WTC11 (cell line): ENCODE measurements at regions not wholly inside any gene's neighbourhood (a gene's known extent, or its start where the extent isn't known, plus 50 kb on each side); places are given as distances from the start of the nearest gene placed in this dataset.

Experiments used
- ATAC-seq: fragments of 200-7000 bp; cut with Tn5 transposase; 2 replicates; pipeline ENCODE4 v1.10.0; 2021; ENCODE audit warnings: mild to moderate bottlenecking, moderate library complexity
- CTCF ChIA-PET: fragments of 300-600 bp; sonication (Branson Sonifier 250); formaldehyde crosslinking; loops from one replicate; lab custom pipeline; 2021; ENCODE audit warnings: antibody characterized with exemption; lab: Charles Lee
- POLR2A ChIA-PET: fragments of 350-600 bp; sonication (Branson Sonifier 250); formaldehyde crosslinking; loops from one replicate; lab custom pipeline; 2021; ENCODE audit warnings: antibody characterized with exemption; lab: Charles Lee
- DNase-seq: peaks from one replicate; pipeline ENCODE4 v3.0.0; 2021; ENCODE audit warnings: low spot score
- H3K27ac Mint-ChIP-seq: 2 replicates; pipeline ENCODE4 v1.8.0; 2021; ENCODE audit warnings: mixed read lengths
- H3K27me3 Mint-ChIP-seq: 2 replicates; pipeline ENCODE4 v1.8.0; 2021; ENCODE audit warnings: low read depth, mild to moderate bottlenecking, moderate library complexity, mixed read lengths
- H3K36me3 Mint-ChIP-seq: 2 replicates; pipeline ENCODE4 v1.8.0; 2021; ENCODE audit warnings: mixed read lengths
- H3K4me1 Mint-ChIP-seq: 2 replicates; pipeline ENCODE4 v1.8.0; 2022; ENCODE audit warnings: mixed read lengths
- H3K4me3 Mint-ChIP-seq: 2 replicates; pipeline ENCODE4 v1.8.0; 2021; ENCODE audit warnings: mild to moderate bottlenecking, moderate library complexity, mixed read lengths
- H3K9me3 Mint-ChIP-seq: 2 replicates; pipeline ENCODE4 v1.8.0; 2021; ENCODE audit warnings: mixed read lengths
- ESRRA ChIP-seq: sonication (generic); formaldehyde crosslinking; IDR thresholded peaks from 2 replicates; pipeline ENCODE4 v1.8.1; 2022; ENCODE audit warnings: mild to moderate bottlenecking, missing genetic modification reagents, borderline replicate concordance
- FOXP1 ChIP-seq: sonication (generic); formaldehyde crosslinking; IDR thresholded peaks from 2 replicates; pipeline ENCODE4 v1.8.0; 2022; ENCODE audit warnings: missing genetic modification reagents, mild to moderate bottlenecking, moderate library complexity, borderline replicate concordance
- NFATC4 ChIP-seq: fragments of 250-450 bp; sonication (Bioruptor Pico); IDR thresholded peaks from 2 replicates; pipeline ENCODE4 v1.9.0; 2021; ENCODE audit warnings: mild to moderate bottlenecking
- SMAD3 ChIP-seq: sonication (generic); formaldehyde crosslinking; IDR thresholded peaks from 2 replicates; pipeline ENCODE4 v1.8.0; 2022; ENCODE audit warnings: missing genetic modification reagents, mild to moderate bottlenecking, borderline replicate concordance
- SMAD4 ChIP-seq: sonication (generic); formaldehyde crosslinking; IDR thresholded peaks from 2 replicates; pipeline ENCODE4 v1.8.0; 2022; ENCODE audit warnings: mild to moderate bottlenecking, missing genetic modification reagents
- TEAD4 ChIP-seq: sonication (generic); formaldehyde crosslinking; IDR thresholded peaks from 2 replicates; pipeline ENCODE4 v1.8.0; 2022; ENCODE audit warnings: mild to moderate bottlenecking, missing genetic modification reagents
- ZNF121 ChIP-seq: sonication (generic); formaldehyde crosslinking; IDR thresholded peaks from 2 replicates; pipeline ENCODE4 v1.8.0; 2023; ENCODE audit warnings: missing genetic modification reagents
- ZNF416 ChIP-seq: fragments of 250-450 bp; sonication (Bioruptor Pico); IDR thresholded peaks from 2 replicates; pipeline ENCODE4 v1.9.0; 2021; ENCODE audit warnings: mild to moderate bottlenecking, inconsistent platforms
- TF ChIP-seq, protein P1 (sequence below): sonication (generic); formaldehyde crosslinking; IDR thresholded peaks from 2 replicates; pipeline ENCODE4 v1.8.1; 2022; ENCODE audit warnings: mild to moderate bottlenecking, missing genetic modification reagents, moderate library complexity, borderline replicate concordance
- TF ChIP-seq, protein P2 (sequence below): sonication (generic); formaldehyde crosslinking; IDR thresholded peaks from 2 replicates; pipeline ENCODE4 v1.8.0; 2023; ENCODE audit warnings: mild to moderate bottlenecking, missing genetic modification reagents
- TF ChIP-seq, protein P3 (sequence below): sonication (generic); formaldehyde crosslinking; IDR thresholded peaks from 2 replicates; pipeline ENCODE4 v1.8.0; 2022; ENCODE audit warnings: mild to moderate bottlenecking, missing genetic modification reagents
- TF ChIP-seq, protein P4 (sequence below): fragments of 250-450 bp; sonication (Bioruptor Pico); conservative IDR thresholded peaks from 2 replicates; pipeline ENCODE4 v1.9.0; 2021; ENCODE audit warnings: mild to moderate bottlenecking
- TF ChIP-seq, protein P5 (sequence below): fragments of 250-450 bp; sonication (Bioruptor Pico); IDR thresholded peaks from 2 replicates; pipeline ENCODE4 v1.9.0; 2021; ENCODE audit warnings: mild to moderate bottlenecking, borderline replicate concordance
- TF ChIP-seq, protein P6 (sequence below): sonication (generic); formaldehyde crosslinking; IDR thresholded peaks from 2 replicates; pipeline ENCODE4 v1.8.0; 2023; ENCODE audit warnings: missing genetic modification reagents
- TF ChIP-seq, protein P7 (sequence below): sonication (generic); formaldehyde crosslinking; IDR thresholded peaks from 2 replicates; pipeline ENCODE4 v1.8.1; 2023; ENCODE audit warnings: mild to moderate bottlenecking, moderate library complexity, missing genetic modification reagents
- TF ChIP-seq, protein P8 (sequence below): sonication (generic); formaldehyde crosslinking; IDR thresholded peaks from 2 replicates; pipeline ENCODE4 v1.8.0; 2023; ENCODE audit warnings: missing genetic modification reagents, mild to moderate bottlenecking, borderline replicate concordance

DNA sequence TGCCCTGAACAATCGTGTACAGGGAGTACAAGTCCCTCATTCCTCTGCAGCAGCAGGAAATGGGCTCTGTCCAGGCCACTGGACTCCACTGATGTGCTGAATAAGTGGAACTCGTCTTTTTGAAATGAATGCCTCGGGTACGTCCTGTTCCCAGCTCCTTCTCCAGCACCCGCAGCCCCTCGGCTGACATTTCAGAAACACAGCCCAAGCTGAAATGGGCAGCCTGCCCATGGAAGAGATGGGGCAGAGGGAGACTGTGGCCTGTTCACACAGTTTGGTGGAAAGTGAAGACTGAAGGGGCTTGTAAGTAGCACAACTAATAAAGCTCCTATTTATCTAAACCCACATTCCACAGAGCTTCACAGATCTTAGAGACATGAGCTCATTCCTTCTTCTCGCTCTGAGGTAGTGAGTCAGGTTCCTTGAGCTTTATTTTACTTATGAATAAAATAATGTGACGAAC, 498.6 kb downstream of the TXNL1 start (continued):
- TF ChIP-seq, protein P1, sequence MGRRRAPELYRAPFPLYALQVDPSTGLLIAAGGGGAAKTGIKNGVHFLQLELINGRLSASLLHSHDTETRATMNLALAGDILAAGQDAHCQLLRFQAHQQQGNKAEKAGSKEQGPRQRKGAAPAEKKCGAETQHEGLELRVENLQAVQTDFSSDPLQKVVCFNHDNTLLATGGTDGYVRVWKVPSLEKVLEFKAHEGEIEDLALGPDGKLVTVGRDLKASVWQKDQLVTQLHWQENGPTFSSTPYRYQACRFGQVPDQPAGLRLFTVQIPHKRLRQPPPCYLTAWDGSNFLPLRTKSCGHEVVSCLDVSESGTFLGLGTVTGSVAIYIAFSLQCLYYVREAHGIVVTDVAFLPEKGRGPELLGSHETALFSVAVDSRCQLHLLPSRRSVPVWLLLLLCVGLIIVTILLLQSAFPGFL (CRISPR knock-in tag), result no peak
- TF ChIP-seq SMAD3 (CRISPR knock-in tag) (no peak), FOXP1 (CRISPR knock-in tag) (no peak), TEAD4 (CRISPR knock-in tag) (no peak), ZNF416 (CRISPR knock-in tag) (no peak), SMAD4 (CRISPR knock-in tag) (no peak)
- TF ChIP-seq, protein P2, sequence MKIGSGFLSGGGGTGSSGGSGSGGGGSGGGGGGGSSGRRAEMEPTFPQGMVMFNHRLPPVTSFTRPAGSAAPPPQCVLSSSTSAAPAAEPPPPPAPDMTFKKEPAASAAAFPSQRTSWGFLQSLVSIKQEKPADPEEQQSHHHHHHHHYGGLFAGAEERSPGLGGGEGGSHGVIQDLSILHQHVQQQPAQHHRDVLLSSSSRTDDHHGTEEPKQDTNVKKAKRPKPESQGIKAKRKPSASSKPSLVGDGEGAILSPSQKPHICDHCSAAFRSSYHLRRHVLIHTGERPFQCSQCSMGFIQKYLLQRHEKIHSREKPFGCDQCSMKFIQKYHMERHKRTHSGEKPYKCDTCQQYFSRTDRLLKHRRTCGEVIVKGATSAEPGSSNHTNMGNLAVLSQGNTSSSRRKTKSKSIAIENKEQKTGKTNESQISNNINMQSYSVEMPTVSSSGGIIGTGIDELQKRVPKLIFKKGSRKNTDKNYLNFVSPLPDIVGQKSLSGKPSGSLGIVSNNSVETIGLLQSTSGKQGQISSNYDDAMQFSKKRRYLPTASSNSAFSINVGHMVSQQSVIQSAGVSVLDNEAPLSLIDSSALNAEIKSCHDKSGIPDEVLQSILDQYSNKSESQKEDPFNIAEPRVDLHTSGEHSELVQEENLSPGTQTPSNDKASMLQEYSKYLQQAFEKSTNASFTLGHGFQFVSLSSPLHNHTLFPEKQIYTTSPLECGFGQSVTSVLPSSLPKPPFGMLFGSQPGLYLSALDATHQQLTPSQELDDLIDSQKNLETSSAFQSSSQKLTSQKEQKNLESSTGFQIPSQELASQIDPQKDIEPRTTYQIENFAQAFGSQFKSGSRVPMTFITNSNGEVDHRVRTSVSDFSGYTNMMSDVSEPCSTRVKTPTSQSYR (CRISPR knock-in tag), result no peak
- TF ChIP-seq, protein P3, sequence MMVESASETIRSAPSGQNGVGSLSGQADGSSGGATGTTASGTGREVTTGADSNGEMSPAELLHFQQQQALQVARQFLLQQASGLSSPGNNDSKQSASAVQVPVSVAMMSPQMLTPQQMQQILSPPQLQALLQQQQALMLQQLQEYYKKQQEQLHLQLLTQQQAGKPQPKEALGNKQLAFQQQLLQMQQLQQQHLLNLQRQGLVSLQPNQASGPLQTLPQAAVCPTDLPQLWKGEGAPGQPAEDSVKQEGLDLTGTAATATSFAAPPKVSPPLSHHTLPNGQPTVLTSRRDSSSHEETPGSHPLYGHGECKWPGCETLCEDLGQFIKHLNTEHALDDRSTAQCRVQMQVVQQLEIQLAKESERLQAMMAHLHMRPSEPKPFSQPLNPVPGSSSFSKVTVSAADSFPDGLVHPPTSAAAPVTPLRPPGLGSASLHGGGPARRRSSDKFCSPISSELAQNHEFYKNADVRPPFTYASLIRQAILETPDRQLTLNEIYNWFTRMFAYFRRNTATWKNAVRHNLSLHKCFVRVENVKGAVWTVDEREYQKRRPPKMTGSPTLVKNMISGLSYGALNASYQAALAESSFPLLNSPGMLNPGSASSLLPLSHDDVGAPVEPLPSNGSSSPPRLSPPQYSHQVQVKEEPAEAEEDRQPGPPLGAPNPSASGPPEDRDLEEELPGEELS (CRISPR knock-in tag), result no peak
- TF ChIP-seq, protein P4, sequence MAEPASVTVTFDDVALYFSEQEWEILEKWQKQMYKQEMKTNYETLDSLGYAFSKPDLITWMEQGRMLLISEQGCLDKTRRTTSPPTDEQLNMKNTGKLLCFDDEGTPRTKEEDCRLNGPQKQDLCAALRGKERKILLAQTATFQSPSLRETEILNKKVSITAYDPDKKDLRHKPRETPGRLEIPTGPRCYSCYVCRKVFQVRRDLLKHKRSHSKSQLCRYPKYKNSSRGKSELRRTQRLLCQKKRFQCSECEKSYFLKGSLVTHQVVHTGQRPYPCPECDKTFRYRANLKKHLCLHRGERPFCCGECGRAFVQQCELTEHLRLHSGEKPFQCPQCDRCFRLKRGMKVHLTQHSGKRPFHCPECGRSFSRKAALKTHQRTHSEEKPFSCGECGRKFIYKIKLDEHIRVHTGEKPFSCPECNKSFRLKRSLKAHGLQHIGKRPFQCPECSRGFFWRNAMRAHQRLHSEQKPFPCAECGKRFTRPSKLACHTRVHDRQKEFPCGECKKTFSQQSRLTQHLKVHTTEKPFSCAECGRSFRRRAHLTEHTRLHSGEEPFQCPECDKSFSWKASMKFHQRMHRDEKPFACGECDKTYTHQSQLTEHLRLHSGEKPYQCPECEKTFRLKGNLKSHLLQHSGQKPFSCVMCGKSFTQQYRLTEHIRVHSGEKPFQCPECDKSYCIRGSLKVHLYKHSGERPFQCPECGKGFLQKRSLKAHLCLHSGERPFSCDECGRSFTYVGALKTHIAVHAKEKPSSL (CRISPR knock-in tag), result no peak
- TF ChIP-seq, protein P5, sequence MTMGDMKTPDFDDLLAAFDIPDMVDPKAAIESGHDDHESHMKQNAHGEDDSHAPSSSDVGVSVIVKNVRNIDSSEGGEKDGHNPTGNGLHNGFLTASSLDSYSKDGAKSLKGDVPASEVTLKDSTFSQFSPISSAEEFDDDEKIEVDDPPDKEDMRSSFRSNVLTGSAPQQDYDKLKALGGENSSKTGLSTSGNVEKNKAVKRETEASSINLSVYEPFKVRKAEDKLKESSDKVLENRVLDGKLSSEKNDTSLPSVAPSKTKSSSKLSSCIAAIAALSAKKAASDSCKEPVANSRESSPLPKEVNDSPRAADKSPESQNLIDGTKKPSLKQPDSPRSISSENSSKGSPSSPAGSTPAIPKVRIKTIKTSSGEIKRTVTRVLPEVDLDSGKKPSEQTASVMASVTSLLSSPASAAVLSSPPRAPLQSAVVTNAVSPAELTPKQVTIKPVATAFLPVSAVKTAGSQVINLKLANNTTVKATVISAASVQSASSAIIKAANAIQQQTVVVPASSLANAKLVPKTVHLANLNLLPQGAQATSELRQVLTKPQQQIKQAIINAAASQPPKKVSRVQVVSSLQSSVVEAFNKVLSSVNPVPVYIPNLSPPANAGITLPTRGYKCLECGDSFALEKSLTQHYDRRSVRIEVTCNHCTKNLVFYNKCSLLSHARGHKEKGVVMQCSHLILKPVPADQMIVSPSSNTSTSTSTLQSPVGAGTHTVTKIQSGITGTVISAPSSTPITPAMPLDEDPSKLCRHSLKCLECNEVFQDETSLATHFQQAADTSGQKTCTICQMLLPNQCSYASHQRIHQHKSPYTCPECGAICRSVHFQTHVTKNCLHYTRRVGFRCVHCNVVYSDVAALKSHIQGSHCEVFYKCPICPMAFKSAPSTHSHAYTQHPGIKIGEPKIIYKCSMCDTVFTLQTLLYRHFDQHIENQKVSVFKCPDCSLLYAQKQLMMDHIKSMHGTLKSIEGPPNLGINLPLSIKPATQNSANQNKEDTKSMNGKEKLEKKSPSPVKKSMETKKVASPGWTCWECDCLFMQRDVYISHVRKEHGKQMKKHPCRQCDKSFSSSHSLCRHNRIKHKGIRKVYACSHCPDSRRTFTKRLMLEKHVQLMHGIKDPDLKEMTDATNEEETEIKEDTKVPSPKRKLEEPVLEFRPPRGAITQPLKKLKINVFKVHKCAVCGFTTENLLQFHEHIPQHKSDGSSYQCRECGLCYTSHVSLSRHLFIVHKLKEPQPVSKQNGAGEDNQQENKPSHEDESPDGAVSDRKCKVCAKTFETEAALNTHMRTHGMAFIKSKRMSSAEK (CRISPR knock-in tag), result no peak

DNA sequence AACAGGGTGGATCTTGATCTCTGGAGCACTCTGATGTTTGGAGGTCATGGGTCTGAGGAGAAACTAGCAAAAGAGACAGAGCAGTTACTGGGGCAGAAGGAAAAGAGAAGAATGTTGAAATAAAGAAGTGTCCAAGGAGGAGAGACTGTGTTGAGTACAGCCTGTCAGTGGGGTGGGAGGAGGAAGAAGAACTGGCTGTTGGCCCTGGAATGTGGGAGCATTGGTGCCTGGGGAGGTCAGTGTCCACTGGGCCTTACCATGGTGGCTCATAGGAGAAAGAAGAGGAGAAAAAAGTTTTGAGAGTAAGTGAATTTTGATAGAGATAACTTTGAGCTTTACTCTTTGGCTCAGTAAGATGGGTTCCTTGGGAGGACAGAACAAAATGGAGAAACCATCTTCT, 499.0 kb downstream of the TXNL1 start:
- CTCF ChIA-PET, result interaction anchor here (1.5 kb wide), 1 partner anchor 22 kb away, joined by 4 read pairs; no protein-coding TSS in a partner anchor
- POLR2A ChIA-PET, result no interaction called here
- H3K9me3 Mint-ChIP-seq, result no peaks in the 10 kb centered on the region
- ATAC-seq, result no peak
- H3K27me3 Mint-ChIP-seq, result no peaks in the 10 kb centered on the region; the same call in 1 of the 2 replicates
- H3K4me1 Mint-ChIP-seq, result 0 out of 2 replicates have a peak, but pooled peaks cover 4% of the 10 kb centered on the region
- no peaks in the 10 kb centered on the region for H3K36me3 Mint-ChIP-seq
- no peak overlapping the region for H3K4me3 Mint-ChIP-seq
- H3K27ac Mint-ChIP-seq, result no peak overlapping the region
- no peak for DNase-seq
- TF ChIP-seq, protein P6, sequence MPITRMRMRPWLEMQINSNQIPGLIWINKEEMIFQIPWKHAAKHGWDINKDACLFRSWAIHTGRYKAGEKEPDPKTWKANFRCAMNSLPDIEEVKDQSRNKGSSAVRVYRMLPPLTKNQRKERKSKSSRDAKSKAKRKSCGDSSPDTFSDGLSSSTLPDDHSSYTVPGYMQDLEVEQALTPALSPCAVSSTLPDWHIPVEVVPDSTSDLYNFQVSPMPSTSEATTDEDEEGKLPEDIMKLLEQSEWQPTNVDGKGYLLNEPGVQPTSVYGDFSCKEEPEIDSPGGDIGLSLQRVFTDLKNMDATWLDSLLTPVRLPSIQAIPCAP (CRISPR knock-in tag), result no peak
- TF ChIP-seq ESRRA (CRISPR knock-in tag) (no peak), NFATC4 (CRISPR knock-in tag) (no peak), ZNF121 (CRISPR knock-in tag) (no peak)
- TF ChIP-seq, protein P7, sequence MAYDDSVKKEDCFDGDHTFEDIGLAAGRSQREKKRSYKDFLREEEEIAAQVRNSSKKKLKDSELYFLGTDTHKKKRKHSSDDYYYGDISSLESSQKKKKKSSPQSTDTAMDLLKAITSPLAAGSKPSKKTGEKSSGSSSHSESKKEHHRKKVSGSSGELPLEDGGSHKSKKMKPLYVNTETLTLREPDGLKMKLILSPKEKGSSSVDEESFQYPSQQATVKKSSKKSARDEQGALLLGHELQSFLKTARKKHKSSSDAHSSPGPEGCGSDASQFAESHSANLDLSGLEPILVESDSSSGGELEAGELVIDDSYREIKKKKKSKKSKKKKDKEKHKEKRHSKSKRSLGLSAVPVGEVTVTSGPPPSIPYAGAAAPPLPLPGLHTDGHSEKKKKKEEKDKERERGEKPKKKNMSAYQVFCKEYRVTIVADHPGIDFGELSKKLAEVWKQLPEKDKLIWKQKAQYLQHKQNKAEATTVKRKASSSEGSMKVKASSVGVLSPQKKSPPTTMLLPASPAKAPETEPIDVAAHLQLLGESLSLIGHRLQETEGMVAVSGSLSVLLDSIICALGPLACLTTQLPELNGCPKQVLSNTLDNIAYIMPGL (CRISPR knock-in tag), result no peak
- TF ChIP-seq, protein P8, sequence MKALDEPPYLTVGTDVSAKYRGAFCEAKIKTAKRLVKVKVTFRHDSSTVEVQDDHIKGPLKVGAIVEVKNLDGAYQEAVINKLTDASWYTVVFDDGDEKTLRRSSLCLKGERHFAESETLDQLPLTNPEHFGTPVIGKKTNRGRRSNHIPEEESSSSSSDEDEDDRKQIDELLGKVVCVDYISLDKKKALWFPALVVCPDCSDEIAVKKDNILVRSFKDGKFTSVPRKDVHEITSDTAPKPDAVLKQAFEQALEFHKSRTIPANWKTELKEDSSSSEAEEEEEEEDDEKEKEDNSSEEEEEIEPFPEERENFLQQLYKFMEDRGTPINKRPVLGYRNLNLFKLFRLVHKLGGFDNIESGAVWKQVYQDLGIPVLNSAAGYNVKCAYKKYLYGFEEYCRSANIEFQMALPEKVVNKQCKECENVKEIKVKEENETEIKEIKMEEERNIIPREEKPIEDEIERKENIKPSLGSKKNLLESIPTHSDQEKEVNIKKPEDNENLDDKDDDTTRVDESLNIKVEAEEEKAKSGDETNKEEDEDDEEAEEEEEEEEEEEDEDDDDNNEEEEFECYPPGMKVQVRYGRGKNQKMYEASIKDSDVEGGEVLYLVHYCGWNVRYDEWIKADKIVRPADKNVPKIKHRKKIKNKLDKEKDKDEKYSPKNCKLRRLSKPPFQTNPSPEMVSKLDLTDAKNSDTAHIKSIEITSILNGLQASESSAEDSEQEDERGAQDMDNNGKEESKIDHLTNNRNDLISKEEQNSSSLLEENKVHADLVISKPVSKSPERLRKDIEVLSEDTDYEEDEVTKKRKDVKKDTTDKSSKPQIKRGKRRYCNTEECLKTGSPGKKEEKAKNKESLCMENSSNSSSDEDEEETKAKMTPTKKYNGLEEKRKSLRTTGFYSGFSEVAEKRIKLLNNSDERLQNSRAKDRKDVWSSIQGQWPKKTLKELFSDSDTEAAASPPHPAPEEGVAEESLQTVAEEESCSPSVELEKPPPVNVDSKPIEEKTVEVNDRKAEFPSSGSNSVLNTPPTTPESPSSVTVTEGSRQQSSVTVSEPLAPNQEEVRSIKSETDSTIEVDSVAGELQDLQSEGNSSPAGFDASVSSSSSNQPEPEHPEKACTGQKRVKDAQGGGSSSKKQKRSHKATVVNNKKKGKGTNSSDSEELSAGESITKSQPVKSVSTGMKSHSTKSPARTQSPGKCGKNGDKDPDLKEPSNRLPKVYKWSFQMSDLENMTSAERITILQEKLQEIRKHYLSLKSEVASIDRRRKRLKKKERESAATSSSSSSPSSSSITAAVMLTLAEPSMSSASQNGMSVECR, result no peak
